ENCODE measurements at regions not wholly inside any gene's neighbourhood (a gene's known extent, or its start where the extent isn't known, plus 50 kb on each side); places are given as distances from the start of the nearest gene placed in this dataset.

DNA sequence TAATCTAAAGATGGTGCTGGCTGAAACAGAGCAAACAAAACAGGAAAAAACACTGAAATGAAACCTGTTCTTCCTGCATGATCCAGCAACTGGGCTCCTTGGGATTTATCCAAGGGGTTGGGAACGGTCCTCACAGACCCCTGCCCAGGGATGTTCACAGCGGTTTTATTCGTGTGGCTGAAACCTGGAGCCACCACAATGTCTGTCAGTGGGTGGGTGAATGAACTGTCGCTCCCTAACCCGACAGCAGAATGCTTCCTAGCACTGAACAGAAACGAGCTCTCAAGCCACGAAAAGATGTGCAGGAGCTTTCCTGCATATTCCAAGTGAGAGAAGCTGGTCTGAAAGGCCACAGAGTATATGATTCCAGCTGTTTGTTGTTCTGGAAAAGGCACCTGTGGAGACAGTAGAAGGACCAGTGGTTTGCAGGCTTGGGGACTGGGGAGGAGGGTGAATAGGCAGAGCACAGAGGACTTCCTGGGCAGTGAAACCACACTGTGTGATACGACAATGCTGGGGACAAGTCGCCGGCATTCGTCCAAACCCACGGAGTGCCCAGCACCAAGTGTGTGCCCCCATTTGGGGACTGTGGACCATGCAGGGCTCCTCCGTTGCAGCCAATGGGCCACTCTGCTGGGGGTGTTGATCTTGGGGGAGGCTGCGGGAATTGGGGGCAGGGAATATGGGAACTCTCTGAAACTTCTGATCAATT lies 73.9 kb downstream of the TEX29 start:
- no peak for DNase-seq

DNA sequence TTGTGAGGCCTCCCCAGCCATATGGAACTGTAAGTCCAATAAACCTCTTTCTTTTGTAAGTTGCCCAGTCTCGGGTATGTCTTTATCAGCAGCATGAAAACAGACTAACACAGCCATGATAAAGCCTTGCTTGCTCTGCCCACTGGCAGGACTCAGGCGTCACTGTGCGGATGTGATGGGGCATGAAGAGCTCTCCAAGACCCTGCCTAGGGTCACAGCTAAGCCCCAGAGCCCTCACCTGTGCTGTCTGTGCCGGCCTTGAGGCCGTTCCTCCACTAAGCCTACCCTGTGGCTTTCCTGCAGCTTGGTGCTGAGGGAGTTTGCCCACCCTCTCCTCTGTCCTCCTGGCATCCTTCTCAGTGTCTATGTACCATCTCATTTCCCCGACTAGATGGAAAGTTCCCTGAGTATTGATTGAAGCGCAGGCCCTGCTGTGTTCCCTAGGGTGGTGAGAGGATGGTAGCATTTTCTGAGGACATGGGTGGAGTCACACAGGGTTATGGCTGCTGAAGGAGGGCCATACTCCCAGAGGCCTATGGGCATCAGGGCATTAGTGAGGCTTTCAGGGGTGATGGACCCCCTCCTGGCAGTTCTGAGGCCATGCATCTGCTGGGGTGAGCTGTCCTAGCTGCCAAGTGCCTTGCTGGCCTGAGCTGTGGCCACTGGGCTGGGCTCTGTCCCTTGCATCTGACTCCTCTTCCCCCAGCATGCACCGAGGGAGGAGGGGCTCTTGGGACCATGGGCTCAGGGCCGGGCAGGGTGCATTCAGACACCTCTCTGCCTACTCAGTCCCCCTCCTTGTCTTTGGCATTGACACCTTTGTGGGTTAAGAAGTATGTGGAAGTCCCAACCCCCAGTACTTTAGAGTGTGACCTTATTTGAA lies 75.3 kb downstream of the TEX29 start:
- no peak for DNase-seq

DNA sequence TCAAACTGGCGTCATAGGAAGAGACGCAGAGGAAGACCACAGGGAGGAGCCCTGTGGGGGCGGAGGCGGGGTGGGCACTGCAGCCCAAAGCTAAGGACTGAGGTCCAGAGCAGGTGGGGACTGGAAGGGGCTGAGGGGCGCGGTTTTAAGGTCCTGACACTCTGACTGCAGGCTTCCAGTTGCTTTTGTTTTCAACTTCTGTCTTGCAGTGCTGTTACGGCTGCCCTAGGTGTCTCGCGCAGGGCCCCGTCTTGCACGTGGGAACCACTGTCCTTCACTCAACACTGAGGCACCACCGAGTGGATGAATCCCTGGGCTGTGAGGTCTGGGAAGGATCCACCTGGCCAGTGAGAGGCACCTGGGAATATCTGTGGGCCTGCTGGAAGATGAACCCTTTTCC lies 76.0 kb downstream of the TEX29 start:
- no peak for DNase-seq

DNA sequence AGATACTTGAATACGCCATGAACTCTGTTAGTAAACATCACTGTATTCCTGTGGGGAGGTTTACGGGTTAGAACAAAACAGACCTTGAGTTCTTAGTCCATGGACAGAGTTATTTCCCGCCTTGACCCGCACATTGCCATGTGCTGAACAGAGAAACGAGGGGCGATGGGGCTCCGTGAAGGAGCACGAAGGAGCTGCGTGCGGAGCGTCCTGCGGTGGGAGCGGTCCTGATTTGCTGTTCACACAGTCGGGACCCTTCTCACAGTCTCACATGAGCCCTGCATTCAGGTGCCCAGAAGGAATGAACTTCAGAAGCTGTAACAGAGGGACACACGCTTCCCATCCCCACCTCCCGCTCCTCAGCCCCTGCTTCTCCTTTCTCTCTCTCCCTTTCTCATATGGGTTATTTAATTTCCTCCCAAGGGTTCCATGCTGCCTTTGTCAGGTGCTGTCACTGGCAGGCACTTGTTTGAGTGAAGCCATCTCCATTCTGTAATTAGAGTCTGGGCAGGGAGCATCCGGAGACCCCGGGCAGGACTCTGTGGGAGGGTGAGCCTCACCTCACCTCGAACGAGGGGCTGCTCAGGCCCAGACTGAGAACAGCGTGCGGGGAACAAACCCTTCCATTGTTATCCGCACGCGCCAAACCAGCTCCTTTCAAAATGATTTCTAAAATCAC lies 76.9 kb downstream of the TEX29 start:
- DNase-seq = no peak

DNA sequence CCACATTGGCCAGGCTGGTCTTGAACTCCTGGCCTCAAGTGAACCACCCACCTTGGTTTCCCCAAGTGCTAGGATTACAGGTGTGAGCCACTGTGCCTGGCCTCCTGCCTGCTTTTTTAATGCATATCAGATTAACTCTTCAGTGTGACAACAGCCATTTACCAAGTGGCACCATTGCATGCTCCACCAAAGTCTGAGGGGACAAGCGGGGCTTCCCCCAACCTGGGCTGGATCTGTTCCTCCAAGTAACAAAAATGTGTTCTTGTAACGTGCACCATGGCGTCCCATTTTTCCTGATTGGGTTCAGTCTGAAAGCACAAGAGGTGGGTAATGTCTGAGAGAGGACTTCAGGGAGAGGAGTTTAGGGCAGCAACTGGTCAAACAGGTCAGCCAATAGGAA lies 77.8 kb downstream of the TEX29 start:
- DNase-seq = no peak

DNA sequence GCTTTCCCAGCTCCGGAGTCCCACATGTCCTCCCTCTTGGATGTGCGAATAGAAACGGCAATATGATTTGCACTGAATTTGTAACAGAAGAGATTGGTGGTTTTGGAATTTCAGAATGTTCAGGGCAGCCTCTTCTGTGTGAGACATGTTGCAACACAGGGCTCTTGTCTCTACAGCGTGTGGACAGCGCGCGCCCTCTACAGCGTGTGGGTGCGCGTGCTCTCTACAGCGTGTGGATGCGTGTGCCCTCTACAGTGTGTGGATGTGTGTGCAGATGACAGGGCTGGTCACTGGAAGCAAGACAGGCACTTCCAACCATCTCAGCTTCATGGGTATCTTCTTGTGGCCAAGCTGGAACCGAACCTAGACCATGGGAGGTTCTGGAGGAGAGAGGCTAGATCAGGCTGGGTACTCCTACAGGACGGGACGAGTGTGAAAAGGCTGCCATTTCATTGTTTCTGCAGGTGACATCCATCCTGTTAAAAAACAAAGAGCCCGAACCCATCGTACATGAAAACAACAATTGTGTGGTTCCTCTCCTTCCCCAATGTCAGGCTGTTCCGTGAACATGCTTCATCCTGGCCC lies 78.4 kb downstream of the TEX29 start:
- DNase-seq = no peak

DNA sequence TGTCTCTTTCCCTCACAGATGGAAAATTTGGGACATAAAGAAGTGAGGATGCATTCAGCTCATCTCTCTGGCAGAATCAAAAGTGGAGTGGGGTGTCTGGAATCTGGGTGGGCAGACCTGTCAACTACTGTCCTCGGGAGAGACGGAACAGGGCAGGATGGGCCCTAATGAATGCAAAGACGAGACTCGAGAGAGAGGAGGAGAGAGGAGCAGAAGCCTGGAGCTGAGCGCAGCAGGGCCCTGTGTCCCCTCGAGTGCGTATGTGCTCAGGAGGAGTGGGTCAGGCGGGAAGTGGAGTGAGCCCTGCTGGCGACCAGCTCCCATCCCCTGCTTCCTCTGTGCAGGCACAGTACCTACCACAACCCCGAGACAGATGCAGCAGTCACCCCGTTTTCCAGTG lies 78.9 kb downstream of the TEX29 start:
- no peak for DNase-seq

DNA sequence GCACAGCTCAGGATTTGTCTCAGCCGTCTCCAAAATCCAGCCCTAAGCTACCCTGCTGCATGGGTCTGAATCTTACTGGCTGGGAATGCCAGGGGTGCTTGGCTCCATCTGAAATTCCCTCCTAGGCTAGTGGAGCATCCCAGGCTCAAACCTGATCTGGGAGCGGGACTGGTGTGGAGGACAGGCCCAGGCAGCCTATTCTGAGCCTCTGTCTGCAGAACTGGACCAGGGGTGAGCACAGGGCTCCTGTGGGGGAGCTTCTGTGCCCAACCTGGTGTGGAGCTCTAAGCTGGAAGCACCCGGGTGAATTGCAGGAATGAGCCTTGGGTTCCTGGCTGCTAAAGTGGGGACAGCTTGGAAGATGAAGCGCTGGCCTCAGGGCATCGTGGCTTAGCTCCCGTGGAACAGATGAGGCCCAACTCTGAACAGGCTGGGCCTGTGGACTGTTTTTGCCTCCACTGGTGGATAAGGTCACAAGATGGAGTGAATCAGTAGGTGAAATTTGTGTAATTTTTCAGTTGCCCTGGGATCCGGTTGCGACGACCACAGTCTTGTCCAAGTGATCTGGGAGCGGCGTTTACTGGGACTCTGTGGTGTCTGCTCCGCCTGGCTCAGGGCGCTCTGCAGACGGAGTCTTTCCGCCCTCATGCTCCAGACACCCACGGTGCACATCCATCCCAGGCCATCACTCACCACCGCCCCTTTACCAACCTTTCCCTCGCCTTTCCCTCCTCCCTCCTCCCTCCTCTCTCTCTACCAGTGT lies 79.5 kb downstream of the TEX29 start:
- DNase-seq = no peak

DNA sequence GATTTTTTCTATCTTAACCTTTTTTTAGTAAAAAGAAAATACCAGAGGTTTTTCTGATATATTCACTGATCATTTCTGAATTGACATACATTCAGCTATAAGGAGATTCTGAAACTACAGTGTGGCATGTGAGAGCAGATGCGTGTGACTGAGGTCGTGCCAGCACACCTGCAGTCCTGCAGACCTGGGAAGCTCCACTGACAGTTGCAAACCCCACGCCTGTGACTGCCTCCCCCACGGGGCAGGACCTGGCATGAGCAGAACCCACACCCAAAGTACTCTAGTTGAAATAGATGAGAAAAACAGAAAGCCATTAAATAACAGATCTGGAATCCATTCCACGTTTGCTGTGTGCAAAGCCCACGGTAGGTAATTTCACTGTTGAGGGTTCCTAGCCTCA lies 80.7 kb downstream of the TEX29 start:
- no peak for DNase-seq

DNA sequence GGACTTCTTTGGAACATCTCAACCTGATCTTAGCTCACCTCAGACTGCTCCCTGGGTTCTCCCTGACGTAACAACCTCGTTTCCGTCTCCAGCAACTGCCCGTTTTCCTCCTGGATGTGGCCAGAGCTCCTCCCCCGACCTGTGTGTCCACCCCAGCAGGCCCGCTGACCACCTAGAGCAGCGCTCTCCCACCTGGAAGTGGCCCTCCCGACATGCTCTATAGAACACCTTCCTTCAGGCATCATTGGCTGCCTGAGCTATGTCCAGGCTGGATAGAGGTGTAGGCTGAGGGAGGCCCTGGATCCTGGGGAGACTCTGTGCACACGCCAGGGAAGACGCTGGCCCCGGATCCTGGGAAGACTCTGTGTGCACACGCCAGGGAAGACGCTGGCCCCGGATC lies 81.3 kb downstream of the TEX29 start:
- DNase-seq = no peak

DNA sequence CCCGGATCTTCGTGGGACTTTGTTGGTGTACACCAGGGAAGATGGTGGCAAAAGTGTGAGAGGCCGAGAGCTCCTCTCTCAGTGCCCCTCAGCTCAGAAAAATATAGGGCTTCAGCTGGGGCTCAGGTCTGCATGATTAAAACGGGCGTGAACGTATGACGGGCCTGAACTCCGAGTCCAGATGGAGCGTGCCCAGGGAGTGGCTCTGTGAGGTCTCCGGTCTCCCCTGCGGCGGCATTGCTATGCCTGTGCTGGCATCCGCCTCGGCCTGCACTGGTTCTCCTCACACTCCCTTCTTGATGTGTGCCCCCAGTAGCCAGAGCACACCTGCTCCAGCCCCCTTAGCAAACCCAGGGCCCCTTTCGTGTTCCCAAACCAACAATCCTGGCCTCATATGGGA lies 82.0 kb downstream of the TEX29 start:
- no peak for DNase-seq

DNA sequence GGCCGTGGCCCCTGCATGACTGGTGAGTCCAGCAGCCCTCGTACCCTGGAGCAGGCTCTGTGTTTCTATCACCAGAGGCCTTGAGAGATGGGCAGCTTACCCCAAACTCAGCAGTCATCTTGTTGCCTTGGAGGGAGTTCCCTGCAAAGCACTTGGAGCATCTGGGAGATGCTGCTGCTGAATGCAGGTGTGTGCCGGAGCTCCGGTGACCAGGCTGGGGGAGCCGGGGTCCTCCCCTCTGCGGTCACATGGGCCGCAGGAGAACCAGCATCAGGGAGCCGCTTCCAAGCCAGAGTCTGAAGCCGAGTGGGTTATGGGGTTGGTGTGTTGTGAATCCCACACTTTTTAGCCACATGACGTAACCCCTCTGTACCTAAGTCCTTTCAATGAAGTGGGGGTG lies 82.8 kb downstream of the TEX29 start:
- no peak for DNase-seq

DNA sequence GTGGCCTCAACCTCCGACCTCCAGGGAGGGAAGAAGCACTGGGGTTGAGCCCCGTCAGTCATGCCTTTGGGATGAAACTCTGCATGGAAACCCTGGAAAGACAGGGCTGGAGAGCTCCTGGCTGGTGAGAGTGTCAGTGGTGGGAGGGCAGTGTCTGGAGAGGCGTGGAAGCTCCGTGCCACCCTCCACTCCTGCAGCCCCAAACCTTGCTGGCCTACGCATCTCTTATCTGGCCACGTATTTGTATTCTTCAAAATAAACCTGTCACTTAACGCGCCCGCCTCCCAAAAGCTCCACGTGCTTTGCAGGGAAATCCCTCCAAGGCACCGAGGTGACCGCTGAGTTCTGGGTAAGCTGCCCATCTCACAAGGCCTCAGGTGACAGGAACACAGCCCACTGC lies 84.3 kb downstream of the TEX29 start:
- DNase-seq = no peak

DNA sequence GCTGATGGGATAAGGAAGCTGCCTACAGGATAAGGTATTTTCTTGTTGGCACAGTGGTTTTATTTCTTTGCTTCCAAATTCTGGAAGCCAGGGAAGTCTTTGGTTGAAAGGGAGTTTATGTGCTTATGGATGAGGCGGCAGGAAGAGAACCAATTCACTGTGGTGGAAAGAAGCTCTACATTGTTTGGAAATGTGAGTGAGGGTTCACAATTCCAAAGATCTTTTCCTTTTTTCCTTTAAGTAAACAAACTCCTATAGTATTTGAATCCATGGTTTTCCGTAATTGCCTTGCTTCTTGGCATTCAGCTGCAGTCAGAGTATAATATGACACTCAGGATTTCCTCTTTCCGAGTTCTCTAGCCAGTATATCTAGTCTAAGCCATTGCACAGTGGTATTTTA lies 86.2 kb downstream of the TEX29 start:
- DNase-seq = no peak

DNA sequence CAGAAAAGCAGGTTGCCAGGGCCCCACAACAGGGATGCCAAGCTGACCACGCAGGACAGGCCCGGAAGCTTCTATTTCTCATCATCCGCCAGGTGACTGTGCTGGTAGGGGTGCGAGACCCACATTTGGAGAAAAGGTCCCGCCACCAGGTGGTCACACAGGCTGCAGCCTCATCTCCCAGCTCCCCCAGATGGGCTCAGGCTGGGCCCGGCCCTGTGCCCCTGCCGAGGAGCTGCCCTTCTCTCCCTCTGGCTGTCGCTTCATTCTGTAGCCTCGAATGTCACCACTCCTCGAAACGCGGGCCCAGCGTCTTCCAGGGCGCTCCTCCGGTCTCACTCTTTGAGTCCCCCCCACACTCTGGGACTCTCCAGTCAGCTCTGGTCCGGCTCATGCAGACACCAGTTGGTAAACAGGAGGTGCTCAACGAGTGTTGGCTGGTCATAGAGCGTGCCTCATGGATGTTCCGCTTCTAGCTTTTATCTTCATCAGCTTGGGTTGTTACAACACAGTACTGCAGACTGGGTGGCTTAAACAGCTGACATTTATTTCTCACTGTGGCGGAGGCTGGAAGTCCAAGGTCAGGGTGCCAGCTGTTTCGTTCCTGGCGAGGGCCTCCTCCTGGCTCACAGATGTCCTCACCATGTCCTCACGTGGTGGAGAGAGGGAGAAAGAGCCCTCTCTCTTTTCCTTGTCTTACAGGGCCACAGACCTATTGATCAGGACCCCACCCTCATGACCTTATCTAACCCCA lies 87.1 kb downstream of the TEX29 start:
- no peak for DNase-seq

DNA sequence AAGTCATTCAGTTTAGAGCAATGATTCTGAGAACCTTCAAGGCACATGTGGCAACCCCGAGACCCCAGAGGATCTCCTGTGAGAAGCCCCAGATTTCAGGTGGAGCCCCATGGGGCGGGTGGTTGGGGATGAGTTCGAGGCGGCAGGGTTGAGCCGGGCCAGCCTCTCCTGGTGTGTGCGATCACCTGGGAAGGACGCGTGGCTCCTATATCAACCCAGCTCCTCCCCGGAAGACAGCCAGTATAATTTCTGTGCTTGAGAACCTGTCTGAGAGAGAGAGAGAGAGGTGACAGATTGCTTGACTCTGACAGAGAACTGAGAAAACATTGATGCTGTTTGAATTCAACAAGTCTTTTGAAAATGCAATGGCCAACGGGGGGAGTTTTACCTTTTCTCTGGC lies 89.0 kb downstream of the TEX29 start:
- DNase-seq = no peak

DNA sequence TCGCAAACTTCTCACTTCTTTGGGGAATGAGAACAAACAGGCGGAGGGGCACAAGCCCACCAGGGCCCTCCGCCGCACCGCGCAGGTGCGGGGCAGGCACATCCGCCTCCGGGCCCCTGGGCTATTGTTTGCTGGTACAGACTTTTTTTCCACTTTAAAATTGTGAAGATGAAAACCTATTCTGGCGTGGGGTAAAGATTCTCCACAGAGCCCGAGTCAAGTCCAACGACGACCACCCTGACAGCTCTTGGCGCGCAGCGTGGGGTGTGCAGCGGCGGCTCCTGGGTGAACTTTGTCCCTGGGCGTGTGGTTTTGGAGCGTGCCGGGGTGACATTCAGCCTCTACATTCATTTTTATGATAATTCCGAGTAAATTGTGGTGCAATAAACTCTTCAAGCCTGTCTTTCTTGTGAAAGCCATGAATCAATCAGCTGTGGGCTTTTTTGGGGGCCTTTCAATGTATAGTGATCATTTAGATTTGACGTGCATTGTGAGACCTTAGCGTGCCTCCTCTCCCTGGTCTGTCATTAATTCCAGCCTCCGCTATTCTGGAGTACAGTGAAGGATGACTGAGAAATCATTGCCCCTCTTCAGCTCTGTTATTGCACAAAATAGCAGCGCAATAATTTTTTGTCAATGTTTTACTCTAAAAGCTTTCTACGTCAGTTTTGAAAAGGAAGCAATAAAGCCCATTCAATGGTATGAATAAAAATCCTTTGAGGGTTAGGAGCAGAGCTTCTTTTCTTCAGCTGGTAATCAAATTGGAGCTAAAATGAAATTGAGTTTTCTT lies 90.0 kb downstream of the TEX29 start:
- no peak for DNase-seq

DNA sequence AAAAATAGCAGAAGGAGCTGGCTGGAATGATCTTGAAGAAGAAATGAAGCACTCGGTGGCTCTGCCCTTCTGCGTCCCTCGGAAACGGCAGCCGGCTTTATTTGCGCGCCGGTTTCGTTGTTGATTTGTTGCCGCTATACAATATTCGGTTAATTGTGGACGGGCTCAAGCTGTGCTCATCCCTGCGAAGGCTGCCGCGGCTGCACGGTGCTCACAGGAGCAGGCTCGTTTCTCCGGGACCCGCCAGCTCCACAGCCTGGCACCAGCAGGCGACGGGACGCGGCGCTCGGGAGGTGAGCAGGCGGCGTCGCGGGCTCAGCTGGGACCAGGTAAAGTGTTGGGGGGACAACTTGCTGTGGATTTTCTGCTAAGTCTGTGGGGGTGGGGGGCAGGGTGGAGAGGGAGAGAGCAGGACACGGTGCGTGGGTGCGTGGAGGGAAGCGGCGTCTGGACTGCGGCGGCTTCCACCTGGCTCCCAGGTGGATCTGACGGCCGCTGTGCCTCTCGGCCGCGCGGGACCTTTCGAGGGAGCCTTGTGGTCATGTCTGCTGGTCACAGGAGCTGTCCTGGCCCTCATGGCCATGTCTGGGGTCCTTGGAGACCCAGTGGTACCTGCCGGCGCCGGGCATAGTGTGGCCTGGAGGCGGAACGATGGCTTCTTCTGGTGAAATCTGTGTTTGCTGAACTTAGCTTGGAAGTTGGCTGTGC lies 90.9 kb downstream of the TEX29 start:
- no peak for DNase-seq

DNA sequence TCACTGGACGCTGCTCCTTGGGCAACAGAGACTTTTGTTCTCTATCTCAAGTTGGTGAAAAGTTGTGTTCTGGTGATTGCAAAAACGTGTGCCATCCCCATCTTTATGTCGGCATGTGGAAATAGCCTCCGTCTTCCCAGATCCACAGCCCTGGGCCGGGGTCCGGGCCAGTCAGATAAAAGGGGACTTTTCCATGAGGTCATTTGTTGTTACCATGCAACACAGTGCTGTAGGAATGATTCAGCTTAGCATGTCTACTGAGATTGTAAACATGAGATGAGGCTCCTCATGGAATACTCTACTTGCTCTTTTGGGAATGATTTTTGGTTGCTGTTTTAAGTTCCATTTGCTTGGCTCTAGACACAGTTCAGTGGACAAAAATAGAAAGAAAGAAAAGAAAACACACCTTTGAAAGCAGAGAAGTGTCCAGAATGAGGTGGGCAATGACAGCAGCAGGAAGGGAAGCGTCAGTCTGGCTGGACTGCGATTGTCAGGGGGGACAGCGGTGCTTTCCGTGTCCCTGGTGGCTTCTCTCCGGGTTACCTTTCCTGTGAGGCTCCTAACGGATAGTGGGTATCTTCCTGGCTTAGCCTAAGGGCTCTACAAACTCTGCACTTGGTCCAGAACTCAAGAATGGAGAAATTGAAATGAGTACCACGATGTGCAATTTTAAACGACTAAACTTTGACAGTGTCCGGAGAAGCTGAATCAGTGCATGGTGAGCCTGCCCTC lies 91.6 kb downstream of the TEX29 start:
- no peak for DNase-seq

All from EL (cell line).